ENCODE measurements at regions not wholly inside any gene's neighbourhood (a gene's known extent, or its start where the extent isn't known, plus 50 kb on each side); places are given as distances from the start of the nearest gene placed in this dataset.

DNA sequence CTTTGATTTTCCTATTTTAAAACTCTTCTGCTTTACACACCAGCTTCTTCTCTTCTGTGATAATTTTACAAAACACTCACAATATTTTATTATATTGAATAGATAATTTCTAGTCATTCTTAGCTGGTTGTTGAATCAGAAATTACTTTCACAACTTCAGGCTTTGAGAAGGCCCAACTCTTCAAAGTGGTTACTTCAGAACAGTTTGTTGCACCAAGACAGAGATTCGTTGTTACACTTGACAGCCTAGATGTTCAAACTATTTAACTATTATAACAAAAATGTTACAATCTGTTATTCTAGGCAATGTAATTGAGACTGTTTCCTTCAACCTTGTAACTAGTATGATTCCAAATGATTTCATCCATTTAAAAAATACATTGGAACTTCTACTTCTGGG, 333.2 kb upstream of the CHORDC1 start:
- CTCF ChIA-PET, result interaction anchor here (0.9 kb wide), 1 partner anchor 17 kb away, joined by 3 read pairs; no protein-coding TSS in a partner anchor
- H2AFZ ChIP-seq (ENCODE audit: low read depth), result no peak overlapping the region
- no peaks in the 10 kb centered on the region for H3K9me2 ChIP-seq
- no peaks in the 10 kb centered on the region for H3F3A ChIP-seq (replicated peaks; ENCODE audit: insufficient read depth)
- H4K20me1 ChIP-seq (ENCODE audit: insufficient read depth), result no peaks in the 10 kb centered on the region
- H3K9me3 ChIP-seq, result no peaks in the 10 kb centered on the region
- 14% methylated on average over 1 of the region's 1 CpG for WGBS (ENCODE audit: low lambda C conversion rate)
- no peak overlapping the region for H3K4me3 ChIP-seq (ENCODE audit: low read depth in 2 of 2, low read length in 1 of 2)
- H3K9ac ChIP-seq, result no peak overlapping the region
- H3K27me3 ChIP-seq (ENCODE audit: insufficient read depth), result no peaks in the 10 kb centered on the region
- H3K4me2 ChIP-seq, result no peak overlapping the region
- POLR2A ChIA-PET, result no interaction called here
- TF ChIP-seq YY1 (IDR thresholded peaks at IDR 0.05; ENCODE audit: low read depth) (no peak), FOXJ3 (CRISPR knock-in tag; IDR thresholded peaks at IDR 0.05) (no peak), TAF1 (IDR thresholded peaks at IDR 0.05; ENCODE audit: borderline replicate concordance, low read depth, low read length) (no peak), CHD2 (IDR thresholded peaks at IDR 0.05; ENCODE audit: low read length, partially characterized antibody) (no peak), FOSL2 (IDR thresholded peaks at IDR 0.05; ENCODE audit: borderline replicate concordance, low read depth) (no peak), RAD21 (IDR thresholded peaks at IDR 0.05; ENCODE audit: low read length) (no peak), POLR2AphosphoS5 (IDR thresholded peaks at IDR 0.05; ENCODE audit: low read depth, low read length) (no peak), NRF1 (IDR thresholded peaks at IDR 0.05; ENCODE audit: low read depth, low read length) (no peak), EZH2phosphoT487 (IDR thresholded peaks at IDR 0.05; ENCODE audit: borderline replicate concordance, low read depth) (no peak), SIN3A (IDR thresholded peaks at IDR 0.05; ENCODE audit: borderline replicate concordance, low read depth, low read length) (no peak), SMC3 (IDR thresholded peaks at IDR 0.05; ENCODE audit: low read depth, low read length) (no peak)
- TF ChIP-seq, protein P1, sequence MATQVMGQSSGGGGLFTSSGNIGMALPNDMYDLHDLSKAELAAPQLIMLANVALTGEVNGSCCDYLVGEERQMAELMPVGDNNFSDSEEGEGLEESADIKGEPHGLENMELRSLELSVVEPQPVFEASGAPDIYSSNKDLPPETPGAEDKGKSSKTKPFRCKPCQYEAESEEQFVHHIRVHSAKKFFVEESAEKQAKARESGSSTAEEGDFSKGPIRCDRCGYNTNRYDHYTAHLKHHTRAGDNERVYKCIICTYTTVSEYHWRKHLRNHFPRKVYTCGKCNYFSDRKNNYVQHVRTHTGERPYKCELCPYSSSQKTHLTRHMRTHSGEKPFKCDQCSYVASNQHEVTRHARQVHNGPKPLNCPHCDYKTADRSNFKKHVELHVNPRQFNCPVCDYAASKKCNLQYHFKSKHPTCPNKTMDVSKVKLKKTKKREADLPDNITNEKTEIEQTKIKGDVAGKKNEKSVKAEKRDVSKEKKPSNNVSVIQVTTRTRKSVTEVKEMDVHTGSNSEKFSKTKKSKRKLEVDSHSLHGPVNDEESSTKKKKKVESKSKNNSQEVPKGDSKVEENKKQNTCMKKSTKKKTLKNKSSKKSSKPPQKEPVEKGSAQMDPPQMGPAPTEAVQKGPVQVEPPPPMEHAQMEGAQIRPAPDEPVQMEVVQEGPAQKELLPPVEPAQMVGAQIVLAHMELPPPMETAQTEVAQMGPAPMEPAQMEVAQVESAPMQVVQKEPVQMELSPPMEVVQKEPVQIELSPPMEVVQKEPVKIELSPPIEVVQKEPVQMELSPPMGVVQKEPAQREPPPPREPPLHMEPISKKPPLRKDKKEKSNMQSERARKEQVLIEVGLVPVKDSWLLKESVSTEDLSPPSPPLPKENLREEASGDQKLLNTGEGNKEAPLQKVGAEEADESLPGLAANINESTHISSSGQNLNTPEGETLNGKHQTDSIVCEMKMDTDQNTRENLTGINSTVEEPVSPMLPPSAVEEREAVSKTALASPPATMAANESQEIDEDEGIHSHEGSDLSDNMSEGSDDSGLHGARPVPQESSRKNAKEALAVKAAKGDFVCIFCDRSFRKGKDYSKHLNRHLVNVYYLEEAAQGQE (IDR thresholded peaks at IDR 0.05; ENCODE audit: low read depth, low read length), result no peak
- TF ChIP-seq, protein P2, sequence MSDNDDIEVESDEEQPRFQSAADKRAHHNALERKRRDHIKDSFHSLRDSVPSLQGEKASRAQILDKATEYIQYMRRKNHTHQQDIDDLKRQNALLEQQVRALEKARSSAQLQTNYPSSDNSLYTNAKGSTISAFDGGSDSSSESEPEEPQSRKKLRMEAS (IDR thresholded peaks at IDR 0.05; ENCODE audit: low read depth), result no peak
- TF ChIP-seq, protein P3, sequence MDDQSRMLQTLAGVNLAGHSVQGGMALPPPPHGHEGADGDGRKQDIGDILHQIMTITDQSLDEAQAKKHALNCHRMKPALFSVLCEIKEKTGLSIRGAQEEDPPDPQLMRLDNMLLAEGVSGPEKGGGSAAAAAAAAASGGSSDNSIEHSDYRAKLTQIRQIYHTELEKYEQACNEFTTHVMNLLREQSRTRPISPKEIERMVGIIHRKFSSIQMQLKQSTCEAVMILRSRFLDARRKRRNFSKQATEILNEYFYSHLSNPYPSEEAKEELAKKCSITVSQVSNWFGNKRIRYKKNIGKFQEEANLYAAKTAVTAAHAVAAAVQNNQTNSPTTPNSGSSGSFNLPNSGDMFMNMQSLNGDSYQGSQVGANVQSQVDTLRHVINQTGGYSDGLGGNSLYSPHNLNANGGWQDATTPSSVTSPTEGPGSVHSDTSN (IDR thresholded peaks at IDR 0.05), result no peak
- TF ChIP-seq, protein P4, sequence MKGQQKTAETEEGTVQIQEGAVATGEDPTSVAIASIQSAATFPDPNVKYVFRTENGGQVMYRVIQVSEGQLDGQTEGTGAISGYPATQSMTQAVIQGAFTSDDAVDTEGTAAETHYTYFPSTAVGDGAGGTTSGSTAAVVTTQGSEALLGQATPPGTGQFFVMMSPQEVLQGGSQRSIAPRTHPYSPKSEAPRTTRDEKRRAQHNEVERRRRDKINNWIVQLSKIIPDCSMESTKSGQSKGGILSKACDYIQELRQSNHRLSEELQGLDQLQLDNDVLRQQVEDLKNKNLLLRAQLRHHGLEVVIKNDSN (IDR thresholded peaks at IDR 0.05; ENCODE audit: borderline replicate concordance, low read depth), result no peak
- TF ChIP-seq, protein P5, sequence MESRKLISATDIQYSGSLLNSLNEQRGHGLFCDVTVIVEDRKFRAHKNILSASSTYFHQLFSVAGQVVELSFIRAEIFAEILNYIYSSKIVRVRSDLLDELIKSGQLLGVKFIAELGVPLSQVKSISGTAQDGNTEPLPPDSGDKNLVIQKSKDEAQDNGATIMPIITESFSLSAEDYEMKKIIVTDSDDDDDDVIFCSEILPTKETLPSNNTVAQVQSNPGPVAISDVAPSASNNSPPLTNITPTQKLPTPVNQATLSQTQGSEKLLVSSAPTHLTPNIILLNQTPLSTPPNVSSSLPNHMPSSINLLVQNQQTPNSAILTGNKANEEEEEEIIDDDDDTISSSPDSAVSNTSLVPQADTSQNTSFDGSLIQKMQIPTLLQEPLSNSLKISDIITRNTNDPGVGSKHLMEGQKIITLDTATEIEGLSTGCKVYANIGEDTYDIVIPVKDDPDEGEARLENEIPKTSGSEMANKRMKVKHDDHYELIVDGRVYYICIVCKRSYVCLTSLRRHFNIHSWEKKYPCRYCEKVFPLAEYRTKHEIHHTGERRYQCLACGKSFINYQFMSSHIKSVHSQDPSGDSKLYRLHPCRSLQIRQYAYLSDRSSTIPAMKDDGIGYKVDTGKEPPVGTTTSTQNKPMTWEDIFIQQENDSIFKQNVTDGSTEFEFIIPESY (IDR thresholded peaks at IDR 0.05; ENCODE audit: borderline replicate concordance, low read depth), result no peak
- no peak for DNase-seq
- no peaks in the 10 kb centered on the region for H3K79me2 ChIP-seq (ENCODE audit: insufficient read depth)
- peaks cover 0 to 11% of the 10 kb centered on the region in 2 experiments; a peak in 2 of 4 replicates for H3K4me1 ChIP-seq (ENCODE audit: control insufficient read depth in 1 of 2, insufficient read depth in 2 of 2, low read depth in 1 of 2, low read length in 1 of 2)
- H3K27ac ChIP-seq (ENCODE audit: low read depth in 2 of 2, low read length in 1 of 2), result no peak overlapping the region; a peak in 1 of 4 replicates
- H3K36me3 ChIP-seq (replicated peaks in 1 of 2; ENCODE audit: control insufficient read depth in 1 of 2, insufficient read depth in 2 of 2, low read length in 1 of 2), result no peaks in the 10 kb centered on the region

Measured in SK-N-SH (cell line).